GM21360 (cell line): ENCODE measurements at regions not wholly inside any gene's neighbourhood (a gene's known extent, or its start where the extent isn't known, plus 50 kb on each side); places are given as distances from the start of the nearest gene placed in this dataset.
"Not testable (repeated sequence)": the region's sequence is repeated elsewhere in the genome, so short reads cannot be mapped to it uniquely, and the experiment has no call there.

Experiments
- ATAC-seq: cut with Tn5 transposase; IDR thresholded peaks from one replicate; pipeline ENCODE4 v1.9.1; 2021; ENCODE audit warnings: mild to moderate bottlenecking, moderate library complexity; ENCODE audit not compliant: unreplicated experiment

DNA sequence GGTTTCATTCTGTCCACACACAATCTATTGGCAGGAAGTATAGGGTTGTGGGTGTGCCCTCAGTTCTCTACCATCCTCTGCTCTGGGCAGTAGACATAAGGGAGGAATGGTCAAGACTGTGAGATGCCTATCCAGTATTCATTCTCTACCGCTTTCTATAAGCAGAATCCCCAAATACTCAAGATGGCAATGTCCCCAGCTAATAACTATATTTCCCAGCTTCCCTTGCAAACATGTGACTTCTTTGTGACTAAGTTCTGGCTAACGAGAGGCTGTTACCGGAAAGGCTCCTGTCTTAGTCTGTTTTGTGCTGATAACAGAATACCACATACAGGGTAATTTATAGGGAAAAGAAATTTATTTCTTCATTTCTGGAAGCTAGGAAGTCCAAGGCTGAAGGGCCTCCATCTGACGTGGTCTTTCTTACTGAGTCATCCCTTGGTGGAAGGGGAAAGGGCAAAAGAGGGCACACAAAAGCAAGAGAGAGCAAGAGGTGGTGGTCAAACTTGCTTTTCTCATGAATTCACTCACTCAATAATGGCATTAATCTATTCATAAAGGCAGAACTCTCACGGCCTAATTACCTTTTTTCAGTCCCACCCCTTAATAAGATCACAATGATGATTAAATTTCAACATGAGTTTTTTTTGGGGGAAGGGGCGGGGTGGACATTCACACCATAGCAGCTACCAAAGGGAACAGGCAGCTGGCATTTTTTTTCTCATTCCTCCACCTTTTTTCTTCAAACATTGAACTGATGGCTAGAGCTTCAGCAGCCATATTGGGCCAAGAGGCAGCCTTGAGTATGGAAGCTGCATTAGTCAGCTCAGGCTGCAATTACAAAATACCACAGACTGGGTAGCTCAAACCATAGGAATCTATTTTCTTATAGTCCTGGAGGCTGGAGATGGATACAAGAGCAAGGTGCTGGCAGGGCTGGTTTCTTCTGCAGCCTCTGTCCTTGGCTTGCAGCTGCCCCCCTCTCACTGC lies 109.7 kb upstream of the OR9Q1 start:
- no peak for ATAC-seq

DNA sequence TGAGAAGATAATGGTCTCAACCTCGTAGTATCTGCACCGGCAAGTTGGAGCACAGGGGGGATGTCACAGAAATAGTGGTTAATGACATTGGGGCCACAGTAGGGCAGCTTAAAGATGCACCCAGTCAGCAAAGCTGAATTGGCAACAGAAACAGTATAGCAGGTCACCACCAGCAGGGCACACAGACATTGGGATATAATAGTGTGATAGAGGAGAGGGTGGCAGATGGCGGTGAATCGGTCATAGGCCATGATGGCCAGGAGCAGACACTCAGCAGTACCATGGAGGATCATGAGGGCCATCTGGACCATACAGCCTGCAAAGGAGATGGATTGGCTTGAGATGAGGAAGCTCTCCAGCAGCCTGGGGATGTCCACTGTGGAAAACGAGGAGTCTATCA lies 106.0 kb upstream of the OR9Q1 start:
- no peak for ATAC-seq

DNA sequence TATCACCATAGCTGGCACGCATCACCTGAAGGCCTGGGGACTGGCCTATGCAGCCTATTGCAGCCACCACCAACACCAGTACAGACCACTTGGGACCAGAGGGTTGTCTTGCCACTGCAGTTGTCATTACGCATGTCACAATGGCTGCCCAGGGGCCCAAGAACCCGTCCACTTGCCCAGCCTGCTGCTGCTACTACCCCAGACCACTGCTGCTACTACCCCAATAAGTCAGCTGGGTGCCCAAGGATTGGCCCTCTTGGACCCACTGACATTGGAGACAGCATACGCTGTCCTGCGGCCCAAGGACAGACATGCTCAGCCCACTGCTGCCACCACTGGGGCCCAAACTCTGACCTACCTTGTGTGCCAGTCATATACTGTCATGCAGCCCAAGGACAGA lies 102.7 kb upstream of the OR9Q1 start:
- no peak for ATAC-seq

DNA sequence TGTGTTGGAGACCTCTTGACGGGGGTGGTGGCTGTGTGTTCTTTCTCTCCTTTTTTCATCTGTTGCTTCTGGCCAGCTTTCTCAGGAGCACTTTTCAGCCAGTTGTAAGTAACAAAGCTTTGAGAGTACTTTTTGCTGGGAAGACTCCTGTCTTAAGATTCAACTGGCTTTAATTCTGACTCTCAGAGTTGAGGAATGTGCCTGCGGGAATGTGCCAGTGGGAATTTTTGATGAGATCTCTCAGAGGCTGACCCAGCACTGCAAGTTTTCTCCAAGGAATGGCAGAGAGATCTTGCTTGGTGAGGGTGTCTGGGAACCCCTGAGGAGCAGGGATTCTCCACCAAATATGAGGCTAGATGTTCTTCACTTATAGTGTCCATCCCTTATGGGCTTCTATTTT lies 91.6 kb upstream of the OR9Q1 start:
- ATAC-seq, result no peak

DNA sequence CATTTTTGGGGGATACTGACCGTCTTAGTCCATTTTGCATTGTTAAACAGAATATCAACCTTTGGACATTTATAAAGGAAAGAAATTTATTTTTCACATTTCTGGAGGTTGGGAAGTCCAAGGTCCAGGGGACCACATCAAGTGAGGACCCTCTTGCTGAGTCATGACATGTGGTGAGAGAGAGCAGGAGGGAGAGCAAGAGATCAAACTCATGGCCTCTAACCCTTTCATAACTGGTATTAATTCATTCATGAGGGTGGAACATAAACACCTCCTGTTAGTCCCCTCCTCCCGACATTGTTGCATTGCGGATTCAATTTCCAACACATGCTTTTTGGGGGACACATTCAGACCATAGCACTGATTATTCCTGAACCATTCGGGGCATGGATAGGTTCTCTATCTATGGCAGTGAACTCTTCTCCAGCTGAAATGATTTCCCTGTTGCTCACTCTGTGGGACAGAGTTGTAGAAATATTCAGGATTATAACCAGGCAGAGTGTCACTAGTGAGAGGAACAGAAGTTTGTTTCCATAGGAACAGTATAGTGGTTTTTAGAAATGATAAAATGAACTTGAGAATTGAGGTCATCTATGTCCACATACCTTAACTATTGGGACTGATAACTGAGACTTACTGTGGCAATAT lies 88.2 kb upstream of the OR9Q1 start:
- ATAC-seq, result no peak

DNA sequence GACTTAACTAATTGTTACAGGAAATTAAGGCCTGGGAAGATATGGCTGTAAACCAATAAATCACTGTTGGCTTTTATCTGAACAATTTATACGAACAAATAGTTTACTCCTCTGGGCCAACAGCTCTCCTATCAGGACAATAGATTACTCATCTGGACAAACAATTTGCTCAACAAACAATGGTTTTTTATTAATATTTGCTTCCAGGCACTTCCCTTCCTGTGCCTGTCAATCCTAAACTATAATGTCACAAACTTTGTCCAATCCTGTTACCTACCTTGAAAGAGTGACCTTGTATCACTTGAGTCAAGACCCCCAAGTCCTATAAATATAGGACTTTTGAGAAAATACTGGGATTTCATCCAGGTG lies 87.6 kb upstream of the OR9Q1 start:
- no peak for ATAC-seq

DNA sequence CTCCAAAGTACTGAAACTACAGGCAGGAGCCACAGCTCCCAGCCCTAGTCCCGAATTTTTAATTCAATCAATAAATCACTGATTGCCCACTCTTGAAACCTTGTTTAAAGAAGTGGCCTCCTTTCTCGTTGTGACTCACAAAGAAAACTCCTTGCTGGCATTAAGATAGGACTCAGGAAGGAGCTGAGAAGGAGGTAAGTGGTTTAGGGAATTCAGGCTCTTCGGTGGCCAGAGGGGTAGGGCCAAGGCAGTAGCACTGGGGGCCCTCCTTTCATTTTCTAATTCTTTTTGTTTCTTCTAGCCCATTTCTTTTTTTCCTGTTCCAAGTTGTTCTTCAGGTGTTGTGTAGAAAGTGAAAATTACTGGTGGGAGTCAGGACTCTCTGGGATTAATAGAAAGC lies 86.2 kb upstream of the OR9Q1 start:
- ATAC-seq, result no peak

DNA sequence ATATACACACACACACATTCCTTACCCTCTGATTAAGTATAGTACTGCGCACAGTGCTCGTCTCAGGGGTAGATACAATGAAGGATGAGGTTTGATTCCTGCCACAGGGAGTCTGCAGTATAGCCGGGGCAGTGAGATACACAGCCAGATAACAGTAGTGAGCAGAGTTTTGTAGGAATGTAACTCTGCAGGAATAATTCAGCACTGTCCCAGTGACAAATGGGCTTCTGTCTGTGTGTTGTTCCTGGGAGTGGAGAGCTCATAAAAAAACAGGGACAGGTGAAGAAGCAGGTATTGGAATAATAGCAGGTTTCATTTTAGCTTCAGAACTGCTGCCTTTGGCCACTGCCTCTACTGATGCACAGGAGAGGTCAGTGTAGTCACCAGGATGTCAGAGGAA lies 85.3 kb upstream of the OR9Q1 start:
- ATAC-seq, result no peak

DNA sequence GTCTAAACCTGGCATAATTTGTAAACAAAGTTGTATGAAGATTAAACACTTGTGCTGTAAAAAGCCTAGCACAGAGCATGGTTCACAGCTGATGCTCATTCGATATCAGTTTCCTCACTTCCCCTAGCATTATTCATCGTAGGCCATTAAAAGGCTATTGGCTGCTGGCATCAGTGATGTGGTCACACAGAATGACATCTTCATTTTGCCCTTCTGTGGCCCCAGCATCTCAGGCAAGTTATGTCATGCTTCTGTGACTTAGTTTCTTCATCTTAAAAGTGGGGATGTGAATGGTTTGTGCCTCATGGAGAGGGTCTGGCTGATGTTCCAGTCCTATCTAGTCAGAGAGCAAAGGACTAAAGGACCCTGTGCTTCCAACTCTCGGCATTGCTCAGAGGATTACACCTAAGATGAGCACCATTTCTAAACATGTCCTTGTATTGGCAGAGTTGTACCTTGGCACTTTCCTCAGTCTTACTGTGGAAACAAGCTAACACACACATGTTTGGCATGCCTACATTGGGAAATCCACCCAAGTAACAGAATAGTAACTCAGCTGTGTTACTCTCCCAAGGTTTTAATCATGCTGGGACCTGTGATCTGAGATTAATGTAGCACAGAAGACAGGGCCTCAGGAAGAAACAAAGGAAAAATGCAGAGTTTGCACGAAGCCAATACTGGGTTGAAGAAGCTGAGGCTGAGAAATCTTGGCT lies 83.5 kb upstream of the OR9Q1 start:
- ATAC-seq, result no peak

DNA sequence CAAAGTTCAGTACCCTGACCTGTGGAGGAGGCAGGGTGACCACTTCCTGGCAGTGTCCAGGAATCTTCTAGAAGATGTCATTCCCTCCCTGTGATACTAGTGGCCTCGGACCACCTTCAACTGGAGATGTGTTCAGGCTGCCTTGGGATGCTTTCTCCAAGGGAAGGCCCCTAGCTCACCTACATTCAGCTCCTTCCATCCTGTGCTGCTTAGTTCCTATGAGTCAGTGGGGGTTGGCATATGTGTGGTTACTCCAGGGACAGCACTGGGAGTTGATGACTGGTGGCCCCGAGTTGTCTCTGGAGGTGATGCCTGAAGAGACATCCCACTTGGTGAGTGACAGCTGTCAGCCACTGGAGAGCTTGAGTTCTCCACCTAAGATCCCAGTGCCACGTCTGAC lies 81.8 kb upstream of the OR9Q1 start:
- no peak for ATAC-seq

DNA sequence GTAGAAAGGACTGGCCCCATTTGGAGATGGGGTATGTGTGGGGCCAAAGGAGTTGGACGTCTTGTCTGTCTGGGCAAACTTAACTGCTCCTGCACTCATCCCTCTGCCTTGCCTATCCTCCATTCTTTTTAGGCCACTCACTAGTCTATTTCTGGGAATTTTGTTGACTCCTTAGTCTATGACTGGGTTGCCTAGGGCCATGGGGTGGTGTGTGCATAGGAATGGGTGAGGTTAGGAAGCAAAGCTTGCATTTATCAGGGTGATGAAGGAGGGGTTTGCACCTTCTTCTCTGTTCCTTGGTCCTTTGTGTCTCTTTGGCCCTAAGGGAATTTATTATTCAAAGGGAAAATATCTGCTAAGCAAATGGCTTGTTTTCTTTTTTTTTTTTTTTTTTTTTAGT lies 80.9 kb upstream of the OR9Q1 start:
- no peak for ATAC-seq

DNA sequence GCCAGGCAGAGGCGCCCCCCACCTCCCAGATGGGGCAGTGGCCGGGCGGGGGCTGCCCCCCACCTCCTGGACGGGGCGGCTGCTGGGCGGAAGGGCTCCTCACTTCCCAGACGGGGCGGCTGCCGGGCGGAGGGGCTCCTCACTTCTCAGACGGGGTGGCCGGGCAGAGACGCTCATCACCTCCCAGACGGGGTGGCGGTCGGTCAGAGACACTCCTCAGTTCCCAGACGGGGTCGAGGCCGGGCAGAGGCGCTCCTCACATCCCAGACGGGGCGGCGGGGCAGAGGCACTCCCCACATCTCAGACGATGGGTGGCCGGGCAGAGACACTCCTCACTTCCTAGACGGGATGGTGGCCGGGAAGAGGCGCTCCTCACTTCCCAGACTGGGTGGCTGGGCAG lies 79.9 kb upstream of the OR9Q1 start:
- not testable (repeated sequence) for ATAC-seq

DNA sequence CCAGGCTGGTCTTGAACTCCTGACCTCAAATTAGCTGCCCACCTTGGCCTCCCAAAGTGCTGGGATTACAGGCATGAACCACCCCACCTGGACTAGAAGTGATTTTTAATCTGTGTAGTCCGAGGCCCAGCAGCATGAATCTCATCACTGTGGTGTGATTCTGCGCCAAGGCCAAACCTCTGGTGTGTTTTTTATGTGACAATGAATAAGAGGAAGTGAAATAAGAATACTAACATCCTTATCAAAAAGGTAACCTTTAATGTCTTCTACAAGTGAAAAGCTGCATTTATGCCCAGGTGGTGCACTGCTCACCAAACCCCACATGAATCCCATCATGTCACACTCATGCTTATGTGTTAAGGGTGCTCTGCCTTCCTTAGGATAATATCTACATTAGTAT lies 77.1 kb upstream of the OR9Q1 start:
- no peak for ATAC-seq

DNA sequence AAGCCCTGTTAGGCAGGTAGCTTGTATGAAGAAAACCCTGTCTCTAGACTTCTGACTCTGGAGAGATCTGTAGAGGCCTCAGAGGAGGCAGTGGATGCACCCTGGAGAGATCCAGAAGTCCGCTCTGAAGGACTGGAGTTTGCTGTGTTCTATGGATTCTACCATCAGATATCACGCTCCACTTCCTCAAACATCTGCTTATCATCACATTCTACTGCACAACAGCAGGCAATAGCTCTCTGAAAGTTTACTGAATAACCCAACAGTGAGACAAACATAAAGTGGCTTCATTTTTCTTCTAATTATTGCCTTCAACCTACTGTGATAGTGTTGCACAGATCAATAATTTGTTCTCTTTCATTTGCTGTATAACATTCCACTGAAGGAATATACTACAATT lies 59.0 kb upstream of the OR9Q1 start:
- ATAC-seq, result no peak

DNA sequence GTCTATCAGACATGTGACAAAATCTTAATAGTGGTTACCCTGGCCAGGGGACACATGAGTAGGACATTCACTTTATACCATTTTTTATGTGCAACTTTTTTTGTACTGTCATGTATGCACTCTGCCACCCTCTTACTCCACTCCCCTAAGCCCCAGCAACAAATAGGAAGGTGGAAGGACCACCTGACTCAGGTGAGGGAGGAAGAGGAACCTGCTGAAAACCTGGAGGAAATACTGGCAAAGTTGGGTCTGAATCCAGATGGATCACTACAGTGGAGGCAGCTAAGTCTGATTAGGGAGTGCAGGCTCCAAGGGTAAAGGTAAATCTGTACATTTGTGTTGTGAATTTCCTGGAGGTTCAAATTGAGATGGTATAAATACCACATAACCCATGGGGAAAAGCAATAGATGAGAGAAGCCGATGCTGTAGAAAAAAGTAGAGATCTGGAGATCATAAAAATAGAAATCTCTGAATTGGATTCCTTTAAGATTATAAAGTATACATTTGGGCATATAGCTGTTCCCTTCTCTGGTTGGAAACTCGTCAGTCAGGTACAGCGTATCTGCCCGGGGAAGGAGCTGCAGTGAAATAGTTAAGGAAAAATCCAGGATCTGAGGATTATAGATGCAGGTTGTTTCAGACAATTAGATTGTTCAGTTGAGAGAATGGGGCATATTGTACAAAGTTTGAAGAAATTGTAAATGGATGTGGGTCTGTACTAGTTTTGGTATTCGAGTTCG lies 52.2 kb upstream of the OR9Q1 start:
- ATAC-seq, result no peak

DNA sequence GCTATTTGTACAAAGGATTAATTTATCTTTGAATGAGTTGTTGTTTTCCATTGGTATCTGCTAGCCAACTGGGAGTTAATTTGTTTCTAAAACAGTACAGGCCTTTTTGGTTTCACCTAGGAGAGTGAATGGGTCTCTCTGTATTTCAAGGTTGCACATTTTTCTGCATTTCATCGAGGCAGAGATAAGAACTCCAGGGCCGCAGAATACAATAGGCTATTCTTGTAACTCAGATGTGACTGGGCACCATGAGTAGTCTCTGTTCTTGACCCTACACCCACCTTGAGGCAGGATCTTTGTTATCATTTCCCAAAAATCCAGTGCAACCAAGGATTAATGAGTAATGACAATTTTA lies 51.7 kb upstream of the OR9Q1 start:
- no peak for ATAC-seq
